Tibial nerve (tissue), 4 donors: ENCODE measurements at regions not wholly inside any gene's neighbourhood (a gene's known extent, or its start where the extent isn't known, plus 50 kb on each side); places are given as distances from the start of the nearest gene placed in this dataset.

Source experiments
- DNase-seq, 2 donors: peaks; one replicate each; pipeline ENCODE4 v3.0.0-alpha.2; 2019; ENCODE audit warnings: low spot score in 2 of 2
- H3K27ac ChIP-seq, 4 donors: fragments of 200-600 bp; sonication (generic) in 3 of 4; one replicate each; pipeline ENCODE4 v1.5.1; 2017 to 2019; ENCODE audit warnings: mild to moderate bottlenecking in 1 of 4
- H3K27me3 ChIP-seq, 2 donors: fragments of 200-600 bp; sonication (generic) in 1 of 2; one replicate each; pipeline versions ENCODE4 v1.5.1 to v1.6.0; 2017 to 2019
- H3K36me3 ChIP-seq, 3 donors: fragments of 200-600 bp; sonication (generic); one replicate each; pipeline ENCODE4 v1.5.1; 2018 to 2019
- H3K4me1 ChIP-seq, 4 donors: fragments of 200-600 bp; sonication (generic) in 3 of 4; one replicate each; pipeline ENCODE4 v1.5.1; 2017 to 2019
- H3K4me3 ChIP-seq, 4 donors: fragments of 200-600 bp; sonication (generic) in 3 of 4; one replicate each; pipeline ENCODE4 v1.5.1; 2017 to 2019; ENCODE audit warnings: mild to moderate bottlenecking in 1 of 4, moderate library complexity in 1 of 4
- H3K9me3 ChIP-seq, 4 donors: fragments of 200-600 bp; sonication (generic) in 3 of 4; one replicate each; pipeline ENCODE4 v1.5.1; 2017 to 2019
- CTCF ChIP-seq, 5 experiments: fragments of 200-600 bp in 3 of 5; fragments of 450-650 bp in 2 of 5; sonication (generic) in 3 of 5; IDR thresholded peaks; one replicate each; pipeline ENCODE4 v1.5.1; 2016 to 2019; ENCODE audit warnings: antibody characterized with exemption in 5 of 5, mild to moderate bottlenecking in 3 of 5, moderate library complexity in 2 of 5
- EP300 ChIP-seq, 2 donors: sonication (generic); formaldehyde crosslinking; IDR thresholded peaks; one replicate each; pipeline ENCODE4 v1.6.1; 2017; ENCODE audit warnings: antibody characterized with exemption in 2 of 2, mild to moderate bottlenecking in 1 of 2
- POLR2A ChIP-seq, 2 donors: fragments of 450-650 bp; IDR thresholded peaks; one replicate each; pipeline ENCODE4 v1.6.1; 2017; ENCODE audit warnings: antibody characterized with exemption in 2 of 2, mild to moderate bottlenecking in 2 of 2, moderate library complexity in 2 of 2
- WGBS, 2 donors: methylation state at CpG; one replicate each; pipeline ENCODE4 v1.1.5; 2018; 5-methylcytosine and 5-hydroxymethylcytosine counted together

GRCh38 chr1:82625537-82625936 lies 824.8 kb downstream of the ADGRL2 start:
- 88 to 90% methylated on average over 1 of the region's 1 CpG for WGBS, 2 donors
- peaks cover 0 to 14% (median 6%) of the 10 kb centered on the region in 4 donors for H3K9me3 ChIP-seq
- H3K4me1 ChIP-seq = no peaks in the 10 kb centered on the region
- no peaks in the 10 kb centered on the region for H3K27me3 ChIP-seq
- H3K27ac ChIP-seq = no peak overlapping the region
- no peak overlapping the region for H3K4me3 ChIP-seq
- DNase-seq = no peak
- no peak for TF ChIP-seq CTCF (IDR thresholded peaks at IDR 0.05)
- TF ChIP-seq EP300 (IDR thresholded peaks at IDR 0.05) = no peak
- no peak for TF ChIP-seq POLR2A (IDR thresholded peaks at IDR 0.05)
- no peaks in the 10 kb centered on the region for H3K36me3 ChIP-seq

GRCh38 chr1:82621076-82621475 lies 820.3 kb downstream of the ADGRL2 start:
- 71 to 81% methylated on average over 5 of the region's 5 CpGs for WGBS, 2 donors
- Histone ChIP-seq H3K4me1 (no peaks in the 10 kb centered on the region), H3K4me3 (no peak overlapping the region), H3K27me3 (no peaks in the 10 kb centered on the region), H3K27ac (no peak overlapping the region), H3K36me3 (no peaks in the 10 kb centered on the region), H3K9me3 (peaks cover 0 to 11% (median 6%) of the 10 kb centered on the region in 4 donors)
- DNase-seq = no peak
- TF ChIP-seq CTCF (IDR thresholded peaks at IDR 0.05) (no peak), POLR2A (IDR thresholded peaks at IDR 0.05) (no peak), EP300 (IDR thresholded peaks at IDR 0.05) (no peak)

- H3K4me1 ChIP-seq = no peaks in the 10 kb centered on the region
- no peaks in the 10 kb centered on the region for H3K27me3 ChIP-seq
- TF ChIP-seq POLR2A (IDR thresholded peaks at IDR 0.05) (no peak), EP300 (IDR thresholded peaks at IDR 0.05) (no peak), CTCF (IDR thresholded peaks at IDR 0.05) (no peak)
- WGBS, 2 donors = 81 to 86% methylated on average over 1 of the region's 1 CpG
- DNase-seq = no peak
- no peak overlapping the region for H3K4me3 ChIP-seq
- H3K27ac ChIP-seq = no peak overlapping the region
- no peaks in the 10 kb centered on the region for H3K9me3 ChIP-seq
- H3K36me3 ChIP-seq = no peaks in the 10 kb centered on the region
These were observed 813.4 kb downstream of the ADGRL2 start for GRCh38 chr1:82614090-82614489.

GRCh38 chr1:82612986-82613385 lies 812.3 kb downstream of the ADGRL2 start:
- no peak for TF ChIP-seq EP300 (IDR thresholded peaks at IDR 0.05)
- TF ChIP-seq CTCF (IDR thresholded peaks at IDR 0.05) = no peak
- TF ChIP-seq POLR2A (IDR thresholded peaks at IDR 0.05) = no peak
- Histone ChIP-seq H3K4me1 (no peaks in the 10 kb centered on the region), H3K27ac (no peak overlapping the region), H3K36me3 (no peaks in the 10 kb centered on the region), H3K4me3 (no peak overlapping the region), H3K9me3 (no peaks in the 10 kb centered on the region), H3K27me3 (no peaks in the 10 kb centered on the region)
- no peak for DNase-seq
- 72 to 74% methylated on average over 3 of the region's 3 CpGs for WGBS, 2 donors

GRCh38 chr1:82606546-82606945 lies 805.8 kb downstream of the ADGRL2 start:
- TF ChIP-seq POLR2A (IDR thresholded peaks at IDR 0.05) = no peak
- no peak for TF ChIP-seq CTCF (IDR thresholded peaks at IDR 0.05)
- TF ChIP-seq EP300 (IDR thresholded peaks at IDR 0.05) = no peak
- Histone ChIP-seq H3K27ac (no peak overlapping the region), H3K27me3 (no peaks in the 10 kb centered on the region), H3K4me1 (no peaks in the 10 kb centered on the region), H3K4me3 (no peak overlapping the region), H3K9me3 (no peaks in the 10 kb centered on the region), H3K36me3 (no peaks in the 10 kb centered on the region)
- no peak for DNase-seq
- 59 to 74% methylated on average over 1 of the region's 1 CpG for WGBS, 2 donors
